Stomach (tissue), 8 donors: ENCODE measurements at regions not wholly inside any gene's neighbourhood (a gene's known extent, or its start where the extent isn't known, plus 50 kb on each side); places are given as distances from the start of the nearest gene placed in this dataset.

Experiments
- DNase-seq, 2 donors: peaks; one replicate each; pipeline versions ENCODE4 v3.0.0 to v3.0.0-alpha.2; 2013 to 2019
- H3K27ac ChIP-seq, 5 donors: fragments of 200-600 bp in 4 of 5; sonication (generic) in 4 of 5; one replicate each; pipeline ENCODE4 v1.5.1; 2013 to 2019; ENCODE audit warnings: mild to moderate bottlenecking in 1 of 5, moderate library complexity in 1 of 5
- H3K27me3 ChIP-seq, 3 donors: fragments of 200-600 bp; sonication (generic); one replicate each; pipeline ENCODE4 v1.5.1; 2017 to 2019; ENCODE audit warnings: mixed run types in 1 of 3
- H3K36me3 ChIP-seq, 4 donors: fragments of 200-600 bp; sonication (generic); 1 replicate in 3 of 4; 2 replicates in 1 of 4; pipeline ENCODE4 v1.5.1; 2016 to 2019
- H3K4me1 ChIP-seq, 4 donors: fragments of 200-600 bp; sonication (generic); one replicate each; pipeline ENCODE4 v1.5.1; 2016 to 2019
- H3K4me3 ChIP-seq, 4 donors: fragments of 200-600 bp; sonication (generic) in 3 of 4; one replicate each; pipeline ENCODE4 v1.5.1; 2016 to 2019; ENCODE audit warnings: mild to moderate bottlenecking in 1 of 4
- H3K9me3 ChIP-seq, 4 donors: fragments of 200-600 bp; sonication (generic); one replicate each; pipeline ENCODE4 v1.5.1; 2016 to 2019
- CTCF ChIP-seq, 7 experiments: fragments of 450-650 bp in 4 of 7; fragments of 200-600 bp in 3 of 7; sonication (generic) in 3 of 7; IDR thresholded peaks; one replicate each; pipeline ENCODE4 v1.5.1; 2016 to 2019; ENCODE audit warnings: antibody characterized with exemption in 7 of 7, control low read depth in 2 of 7, mild to moderate bottlenecking in 1 of 7
- EP300 ChIP-seq: sonication (generic); formaldehyde crosslinking; IDR thresholded peaks from one replicate; pipeline ENCODE4 v1.6.1; 2017; ENCODE audit warnings: antibody characterized with exemption
- POLR2A ChIP-seq, 4 donors: fragments of 450-650 bp; IDR thresholded peaks; one replicate each; pipeline ENCODE4 v1.6.1; 2016; ENCODE audit warnings: antibody characterized with exemption in 4 of 4, control low read depth in 2 of 4, mild to moderate bottlenecking in 1 of 4, moderate library complexity in 1 of 4
- POLR2AphosphoS5 ChIP-seq, 3 donors: sonication (generic); formaldehyde crosslinking; IDR thresholded peaks; one replicate each; pipeline ENCODE4 v1.6.1; 2016; ENCODE audit warnings: antibody characterized with exemption in 3 of 3
- WGBS, 5 donors: extraction: QIAGEN DNeasy Blood & Tissue Kit in 3 of 5; methylation state at CpG; one replicate each; pipeline versions ENCODE4 v1.1.5 to v1.1.7; 2013 to 2018; 5-methylcytosine and 5-hydroxymethylcytosine counted together
- intact Hi-C: fragments of 100-400 bp; cut with DNase I; formaldehyde crosslinking; loops from one replicate; pipeline ENCODE4 v1.15.1; 2023; ENCODE audit warnings: low total_unique reads
- donor health status: healthy with polysubstance abuse.
- donor health status: Bipolar disorder and iron deficiency.
- donor health status: healthy.

DNA sequence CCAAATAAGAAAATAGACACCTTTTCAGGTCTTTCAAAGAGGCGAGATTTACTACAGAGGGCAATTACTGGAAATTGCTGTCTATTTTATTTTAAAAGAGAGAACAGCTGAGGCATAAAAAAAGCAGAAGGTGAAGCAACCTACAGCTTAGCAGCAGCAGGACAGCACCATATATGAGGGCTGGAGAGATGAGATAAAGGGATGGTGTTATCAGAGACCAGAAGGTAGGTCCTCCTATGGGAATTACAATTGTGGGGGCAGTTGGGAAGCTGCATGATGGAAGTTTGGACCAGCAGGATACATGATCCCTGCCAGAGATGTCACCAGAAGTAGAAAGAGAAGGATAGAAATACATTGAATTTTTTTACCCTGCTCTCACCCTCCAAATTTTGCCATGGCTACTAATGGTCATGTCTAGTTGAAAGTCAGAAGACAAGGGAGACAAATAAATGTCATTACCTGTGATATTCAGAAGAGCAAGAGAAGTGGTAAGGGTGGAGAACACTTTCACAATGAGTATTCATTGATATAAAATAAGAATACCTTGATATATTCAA, 77.2 kb upstream of the CALCR start:
- 52 to 83% (median 77%) methylated on average over 1 of the region's 1 CpG for WGBS, 5 donors
- intact Hi-C loops: no loop called here

DNA sequence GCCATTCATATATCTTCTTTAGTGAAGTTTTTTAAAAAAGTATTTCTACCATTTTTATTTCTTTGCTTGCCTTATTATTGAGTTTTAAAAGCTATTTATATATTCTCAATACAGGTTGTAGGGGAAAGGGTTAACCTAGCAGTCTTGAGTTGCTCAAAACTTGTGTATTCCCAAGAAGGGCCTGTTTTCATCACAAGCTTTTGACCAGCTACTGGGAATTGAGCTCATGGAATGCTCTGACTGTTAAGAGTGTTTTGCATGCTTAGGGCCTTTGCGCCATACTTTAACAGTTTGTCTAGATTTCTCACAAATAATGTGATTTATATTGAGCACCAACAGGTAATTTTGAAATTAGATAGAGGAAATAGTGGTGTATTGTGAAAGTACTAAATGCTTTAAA, 72.0 kb upstream of the CALCR start:
- H3K27me3 ChIP-seq: no peaks in the 10 kb centered on the region
- intact Hi-C loops: no loop called here
- no peak overlapping the region for H3K4me3 ChIP-seq
- H3K4me1 ChIP-seq: no peaks in the 10 kb centered on the region
- no peaks in the 10 kb centered on the region for H3K36me3 ChIP-seq
- H3K9me3 ChIP-seq: no peaks in the 10 kb centered on the region
- no peak for DNase-seq
- no peak overlapping the region for H3K27ac ChIP-seq
- TF ChIP-seq CTCF (IDR thresholded peaks at IDR 0.05): no peak
- TF ChIP-seq POLR2A (IDR thresholded peaks at IDR 0.05): no peak
- no peak for TF ChIP-seq POLR2AphosphoS5 (IDR thresholded peaks at IDR 0.05)
- TF ChIP-seq EP300: no peak
- 49 to 94% (median 86%) methylated on average over 1 of the region's 1 CpG for WGBS, 5 donors

More for the DNA sequence above, 77.2 kb upstream of the CALCR start:
- no peak for TF ChIP-seq POLR2A (IDR thresholded peaks at IDR 0.05)
- no peak for TF ChIP-seq EP300
- TF ChIP-seq POLR2AphosphoS5 (IDR thresholded peaks at IDR 0.05): no peak
- no peak for TF ChIP-seq CTCF (IDR thresholded peaks at IDR 0.05)
- no peaks in the 10 kb centered on the region for H3K9me3 ChIP-seq
- H3K4me3 ChIP-seq: no peak overlapping the region
- no peak overlapping the region for H3K27ac ChIP-seq
- H3K36me3 ChIP-seq: no peaks in the 10 kb centered on the region
- no peaks in the 10 kb centered on the region for H3K4me1 ChIP-seq
- DNase-seq: no peak
- no peaks in the 10 kb centered on the region for H3K27me3 ChIP-seq

DNA sequence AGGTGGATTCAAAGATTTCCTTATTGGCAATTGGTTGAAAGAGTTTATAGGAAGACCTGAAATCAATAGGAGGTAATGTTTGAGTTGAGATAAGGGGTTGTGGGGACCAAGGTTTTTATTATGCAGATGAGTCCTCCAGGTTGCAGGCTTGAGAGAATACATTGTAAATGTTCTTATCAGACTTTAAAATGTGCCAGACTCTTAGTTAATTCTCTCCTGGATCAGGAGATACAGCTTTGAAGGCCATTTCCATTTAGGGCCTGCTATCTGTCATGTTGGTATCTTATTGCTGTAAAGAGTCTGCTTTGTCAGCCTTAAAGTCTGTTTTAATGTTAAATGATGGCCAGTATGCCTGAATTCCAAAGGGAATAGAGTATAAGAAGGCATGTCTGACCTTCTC, 61.8 kb upstream of the CALCR start:
- Histone ChIP-seq H3K9me3 (no peaks in the 10 kb centered on the region), H3K4me3 (no peak overlapping the region), H3K27ac (no peak overlapping the region), H3K36me3 (no peaks in the 10 kb centered on the region), H3K27me3 (no peaks in the 10 kb centered on the region), H3K4me1 (no peaks in the 10 kb centered on the region)
- no peak for DNase-seq
- intact Hi-C loops: no loop called here
- no peak for TF ChIP-seq POLR2AphosphoS5 (IDR thresholded peaks at IDR 0.05)
- no peak for TF ChIP-seq EP300
- no peak for TF ChIP-seq POLR2A (IDR thresholded peaks at IDR 0.05)
- no peak for TF ChIP-seq CTCF (IDR thresholded peaks at IDR 0.05)

DNA sequence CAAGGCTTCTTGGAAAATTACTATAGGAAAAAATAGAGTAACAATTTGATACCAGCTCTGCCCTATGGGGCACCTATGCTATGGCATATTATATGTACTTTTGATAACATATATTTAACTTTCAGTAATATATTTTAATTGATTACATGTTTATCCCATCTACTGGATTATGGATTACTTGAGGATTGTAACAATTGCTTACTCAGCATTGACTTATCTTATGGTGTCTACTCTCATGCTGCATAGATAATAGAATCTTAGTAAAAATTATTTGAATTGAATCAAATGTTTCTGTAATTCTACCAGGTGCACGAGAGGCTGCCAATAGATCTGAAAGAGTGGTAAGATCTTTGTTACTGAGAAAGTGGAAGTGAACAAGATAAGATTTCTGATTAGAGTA, 57.8 kb upstream of the CALCR start:
- no peak overlapping the region for H3K4me3 ChIP-seq
- H3K9me3 ChIP-seq: no peaks in the 10 kb centered on the region
- H3K27me3 ChIP-seq: no peaks in the 10 kb centered on the region
- 62 to 77% (median 72%) methylated on average over 1 of the region's 1 CpG for WGBS, 5 donors
- DNase-seq: no peak
- intact Hi-C loops: no loop called here
- no peaks in the 10 kb centered on the region for H3K36me3 ChIP-seq
- no peak overlapping the region for H3K27ac ChIP-seq
- no peaks in the 10 kb centered on the region for H3K4me1 ChIP-seq
- TF ChIP-seq POLR2AphosphoS5 (IDR thresholded peaks at IDR 0.05) (no peak), EP300 (no peak), POLR2A (IDR thresholded peaks at IDR 0.05) (no peak), CTCF (IDR thresholded peaks at IDR 0.05) (no peak)
